Caco-2 (cell line): ENCODE measurements at regions not wholly inside any gene's neighbourhood (a gene's known extent, or its start where the extent isn't known, plus 50 kb on each side); places are given as distances from the start of the nearest gene placed in this dataset.
"Not testable (repeated sequence)": the region's sequence is repeated elsewhere in the genome, so short reads cannot be mapped to it uniquely, and the experiment has no call there.

ENCODE experiments used
- BruUV-seq: library from RNA; stranded (reverse); fragments of 400-500 nt; replicated peaks from 2 replicates; lab custom pipeline; 2021; lab: Mats Ljungman, UMichigan
- CTCF ChIA-PET: fragments of 300-600 bp; sonication (Branson Sonifier 250); formaldehyde crosslinking; loops from one replicate; lab custom pipeline; 2022; ENCODE audit warnings: antibody characterized with exemption; lab: Charles Lee
- POLR2A ChIA-PET: fragments of 300-600 bp; sonication (Branson Sonifier 250); formaldehyde crosslinking; loops from one replicate; lab custom pipeline; 2022; ENCODE audit warnings: antibody characterized with exemption; lab: Charles Lee
- DNase-seq, 2 experiments: peaks; one replicate each; pipeline versions ENCODE4 v3.0.0 to v3.0.0-alpha.2; 2020 to 2022
- H3K27me3 ChIP-seq: replicated peaks from 2 replicates; pipeline ENCODE4 v1.6.0; 2011; ENCODE audit warnings: low read length; ENCODE audit not compliant: control insufficient read depth, insufficient read depth
- H3K36me3 ChIP-seq: 2 replicates; pipeline ENCODE4 v1.5.1; 2011; ENCODE audit warnings: low read length; ENCODE audit not compliant: control insufficient read depth, insufficient read depth
- H3K4me1 ChIP-seq: fragments of 250-450 bp; sonication (Bioruptor Pico); 2 replicates; pipeline ENCODE4 v1.5.1; 2020; ENCODE audit warnings: mild to moderate bottlenecking
- H3K4me3 ChIP-seq: 2 replicates; pipeline ENCODE4 v1.5.1; 2011; ENCODE audit warnings: low read depth, mild to moderate bottlenecking, control low read depth, low read length
- H3K9me3 ChIP-seq: fragments of 250-450 bp; sonication (Bioruptor Pico); 2 replicates; pipeline ENCODE4 v1.5.1; 2020; ENCODE audit warnings: mild to moderate bottlenecking, moderate library complexity
- H3K27ac Mint-ChIP-seq: one replicate; pipeline ENCODE4 v1.8.0; 2022; ENCODE audit warnings: mixed read lengths; ENCODE audit not compliant: unreplicated experiment
- H3K27me3 Mint-ChIP-seq: one replicate; pipeline ENCODE4 v1.8.0; 2022; ENCODE audit warnings: mixed read lengths; ENCODE audit not compliant: insufficient read depth, unreplicated experiment
- H3K36me3 Mint-ChIP-seq: one replicate; pipeline ENCODE4 v1.8.0; 2022; ENCODE audit warnings: mild to moderate bottlenecking, mixed read lengths; ENCODE audit not compliant: insufficient read depth, unreplicated experiment
- H3K4me1 Mint-ChIP-seq: one replicate; pipeline ENCODE4 v1.8.0; 2022; ENCODE audit warnings: low read depth, mixed read lengths; ENCODE audit not compliant: unreplicated experiment
- H3K4me3 Mint-ChIP-seq: one replicate; pipeline ENCODE4 v1.8.0; 2022; ENCODE audit warnings: mild to moderate bottlenecking, moderate library complexity, mixed read lengths; ENCODE audit not compliant: unreplicated experiment
- H3K9me3 Mint-ChIP-seq: one replicate; pipeline ENCODE4 v1.8.0; 2022; ENCODE audit warnings: mixed read lengths; ENCODE audit not compliant: unreplicated experiment
- intact Hi-C: fragments of 100-400 bp; cut with micrococcal nuclease; formaldehyde crosslinking; loops from one replicate; pipeline ENCODE4 v1.10.0; 2022; ENCODE audit not compliant: unreplicated experiment
- TF ChIP-seq, protein P1 (sequence below), 2 experiments: fragments of 200-600 bp in 1 of 2; IDR thresholded peaks; 1 replicate in 1 of 2; 2 replicates in 1 of 2; pipeline versions ENCODE4 v1.5.1 to v1.8.0; 2011 to 2022; ENCODE audit warnings: antibody characterized with exemption in 1 of 2, control low read depth in 1 of 2, inconsistent platforms in 1 of 2, low read depth in 1 of 2, low read length in 1 of 2, mild to moderate bottlenecking in 1 of 2, moderate library complexity in 1 of 2; ENCODE audit not compliant: insufficient read depth in 1 of 2, severe bottlenecking in 1 of 2, unreplicated experiment in 1 of 2

DNA sequence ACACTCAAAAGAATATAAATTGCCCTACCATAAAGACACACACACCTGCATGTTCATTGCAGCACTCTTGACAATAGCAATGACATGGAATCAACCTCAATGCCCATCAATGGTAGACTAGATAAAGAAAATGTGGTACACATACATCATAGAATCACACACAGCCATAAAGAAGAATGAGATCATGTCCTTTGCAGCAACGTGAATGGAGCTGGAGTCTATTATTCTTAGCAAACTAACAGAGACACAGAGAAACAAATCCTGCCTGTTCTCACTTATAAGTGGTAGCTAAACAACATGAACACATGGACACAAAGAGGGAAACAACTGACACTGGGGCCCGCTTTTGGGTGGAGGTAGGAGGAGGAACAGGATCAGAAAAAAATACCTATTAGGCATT, 2062.2 kb upstream of the CDH6 start:
- H3K27ac Mint-ChIP-seq: no peak overlapping the region
- ChIA-PET CTCF (no interaction called here), POLR2A (no interaction called here)
- intact Hi-C loops: no loop called here
- TF ChIP-seq, protein P1, sequence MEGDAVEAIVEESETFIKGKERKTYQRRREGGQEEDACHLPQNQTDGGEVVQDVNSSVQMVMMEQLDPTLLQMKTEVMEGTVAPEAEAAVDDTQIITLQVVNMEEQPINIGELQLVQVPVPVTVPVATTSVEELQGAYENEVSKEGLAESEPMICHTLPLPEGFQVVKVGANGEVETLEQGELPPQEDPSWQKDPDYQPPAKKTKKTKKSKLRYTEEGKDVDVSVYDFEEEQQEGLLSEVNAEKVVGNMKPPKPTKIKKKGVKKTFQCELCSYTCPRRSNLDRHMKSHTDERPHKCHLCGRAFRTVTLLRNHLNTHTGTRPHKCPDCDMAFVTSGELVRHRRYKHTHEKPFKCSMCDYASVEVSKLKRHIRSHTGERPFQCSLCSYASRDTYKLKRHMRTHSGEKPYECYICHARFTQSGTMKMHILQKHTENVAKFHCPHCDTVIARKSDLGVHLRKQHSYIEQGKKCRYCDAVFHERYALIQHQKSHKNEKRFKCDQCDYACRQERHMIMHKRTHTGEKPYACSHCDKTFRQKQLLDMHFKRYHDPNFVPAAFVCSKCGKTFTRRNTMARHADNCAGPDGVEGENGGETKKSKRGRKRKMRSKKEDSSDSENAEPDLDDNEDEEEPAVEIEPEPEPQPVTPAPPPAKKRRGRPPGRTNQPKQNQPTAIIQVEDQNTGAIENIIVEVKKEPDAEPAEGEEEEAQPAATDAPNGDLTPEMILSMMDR (IDR thresholded peaks at IDR 0.05; ENCODE audit: insufficient read depth in 1 of 2, low read depth in 1 of 2, low read length in 1 of 2, severe bottlenecking in 1 of 2, unreplicated experiment in 1 of 2): no peak
- Histone ChIP-seq H3K9me3 (no peaks in the 10 kb centered on the region; the same call in 1 of the 2 replicates), H3K27me3 (no peaks in the 10 kb centered on the region), H3K4me1 (no peaks in the 10 kb centered on the region), H3K36me3 (no peaks in the 10 kb centered on the region), H3K4me3 (no peak overlapping the region)
- no peaks in the 10 kb centered on the region for H3K27me3 Mint-ChIP-seq
- H3K36me3 Mint-ChIP-seq: no peaks in the 10 kb centered on the region
- BruUV-seq: no TSS peak
- H3K4me1 Mint-ChIP-seq: no peaks in the 10 kb centered on the region
- H3K4me3 Mint-ChIP-seq: no peak overlapping the region
- DNase-seq: no peak
- no peaks in the 10 kb centered on the region for H3K9me3 Mint-ChIP-seq

DNA sequence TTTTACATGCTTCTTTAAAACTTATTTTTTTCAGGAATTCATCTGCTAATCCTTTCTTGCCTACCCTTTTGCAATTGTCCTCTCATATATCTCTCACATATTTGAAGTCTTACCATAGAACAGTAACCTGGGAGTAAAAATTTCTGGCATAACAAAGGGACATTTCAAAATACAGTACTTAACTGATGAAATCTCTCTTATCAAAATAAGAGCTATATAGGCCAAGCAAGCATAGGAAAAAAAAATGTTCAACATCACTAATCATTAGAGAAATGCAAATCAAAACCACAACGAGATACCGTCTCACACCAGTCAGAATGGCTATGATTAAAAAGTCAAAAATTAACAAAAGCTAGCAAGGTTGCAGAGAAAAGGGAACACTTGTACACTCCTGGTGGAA, 2062.7 kb upstream of the CDH6 start:
- TF ChIP-seq, protein P1 (IDR thresholded peaks at IDR 0.05; ENCODE audit: insufficient read depth in 1 of 2, low read depth in 1 of 2, low read length in 1 of 2, severe bottlenecking in 1 of 2, unreplicated experiment in 1 of 2): no peak
- BruUV-seq: no TSS peak
- H3K36me3 Mint-ChIP-seq: no peaks in the 10 kb centered on the region
- H3K4me3 Mint-ChIP-seq: no peak overlapping the region
- H3K4me1 Mint-ChIP-seq: no peaks in the 10 kb centered on the region
- no peak for DNase-seq
- H3K27ac Mint-ChIP-seq: no peak overlapping the region
- Histone ChIP-seq H3K4me3 (no peak overlapping the region), H3K4me1 (no peaks in the 10 kb centered on the region), H3K27me3 (no peaks in the 10 kb centered on the region), H3K9me3 (no peaks in the 10 kb centered on the region; the same call in 1 of the 2 replicates), H3K36me3 (no peaks in the 10 kb centered on the region)
- ChIA-PET CTCF (no interaction called here), POLR2A (no interaction called here)
- H3K27me3 Mint-ChIP-seq: no peaks in the 10 kb centered on the region
- no peaks in the 10 kb centered on the region for H3K9me3 Mint-ChIP-seq
- intact Hi-C loops: no loop called here

DNA sequence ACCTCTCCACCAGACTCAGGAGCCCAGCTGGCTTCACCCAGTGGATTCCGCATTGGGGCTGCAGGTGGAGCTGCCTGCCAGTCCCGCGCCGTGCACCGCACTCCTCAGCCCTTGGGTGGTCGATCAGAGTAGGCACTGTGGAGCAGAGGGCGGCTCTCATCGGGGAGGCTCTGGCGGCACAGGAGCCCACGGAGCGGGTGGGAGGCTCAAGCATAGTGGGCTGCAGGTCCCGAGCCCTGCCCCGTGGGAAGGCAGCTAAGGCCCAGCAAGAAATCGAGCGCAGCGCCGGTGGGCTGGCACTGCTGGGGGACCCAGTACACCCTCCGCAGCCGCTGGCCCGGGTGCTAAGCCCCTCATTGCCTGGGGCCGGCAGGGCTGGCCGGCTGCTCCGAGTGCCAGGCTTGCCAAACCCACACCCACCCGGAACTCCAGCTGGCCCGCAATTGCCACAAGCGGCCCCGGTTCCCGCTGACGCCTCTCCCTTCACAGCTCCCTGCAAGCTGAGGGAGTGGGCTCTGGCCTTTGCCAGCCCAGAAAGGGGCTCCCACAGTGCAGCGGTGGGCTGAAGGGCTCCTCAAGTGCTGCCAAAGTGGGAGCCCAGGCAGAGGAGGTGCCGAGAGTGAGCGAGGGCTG, 2065.8 kb upstream of the CDH6 start:
- H3K4me3 Mint-ChIP-seq, H3K9me3 Mint-ChIP-seq, H3K36me3 ChIP-seq, H3K9me3 ChIP-seq, H3K4me3 ChIP-seq, H3K27ac Mint-ChIP-seq, intact Hi-C loops, BruUV-seq, H3K36me3 Mint-ChIP-seq, H3K27me3 ChIP-seq, CTCF ChIA-PET, H3K4me1 Mint-ChIP-seq, POLR2A ChIA-PET, H3K27me3 Mint-ChIP-seq, H3K4me1 ChIP-seq, DNase-seq: not testable (repeated sequence)

DNA sequence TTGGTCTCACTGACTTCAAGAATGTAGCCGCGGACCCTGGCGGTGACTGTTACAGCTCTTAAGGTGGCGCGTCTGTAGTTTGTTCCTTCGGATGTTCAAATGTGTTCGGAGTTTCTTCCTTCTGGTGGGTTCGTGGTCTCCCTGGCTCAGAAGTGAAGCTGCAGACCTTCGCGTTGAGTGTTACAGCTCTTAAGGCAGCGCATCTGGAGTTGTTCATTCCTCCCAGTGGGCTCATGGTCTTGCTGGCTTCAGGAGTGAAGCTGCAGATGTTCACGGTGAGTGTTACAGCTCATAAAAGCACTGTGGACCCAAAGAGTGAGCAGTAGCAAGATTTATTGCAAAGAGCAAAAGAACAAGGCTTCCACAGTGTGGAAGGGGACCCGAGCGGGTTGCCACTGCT, 2067.0 kb upstream of the CDH6 start:
- H3K36me3 ChIP-seq, H3K27me3 Mint-ChIP-seq, H3K9me3 ChIP-seq, H3K36me3 Mint-ChIP-seq, H3K4me3 Mint-ChIP-seq, H3K27ac Mint-ChIP-seq, BruUV-seq, intact Hi-C loops, H3K9me3 Mint-ChIP-seq, POLR2A ChIA-PET, H3K4me1 Mint-ChIP-seq, CTCF ChIA-PET, DNase-seq, H3K4me3 ChIP-seq, H3K4me1 ChIP-seq, H3K27me3 ChIP-seq: not testable (repeated sequence)
